CD14-positive monocyte (primary cell): ENCODE measurements at regions not wholly inside any gene's neighbourhood (a gene's known extent, or its start where the extent isn't known, plus 50 kb on each side); places are given as distances from the start of the nearest gene placed in this dataset.

Experiments used
- DNase-seq, 3 donors: peaks; one replicate each; pipeline ENCODE4 v3.0.0-alpha.2; 2011 to 2022
- H2AFZ ChIP-seq: 2 replicates; pipeline ENCODE4 v1.6.0; 2012; ENCODE audit warnings: mild to moderate bottlenecking, low read depth, low read length, inconsistent platforms; ENCODE audit not compliant: insufficient read depth, poor library complexity, severe bottlenecking
- H3K27ac ChIP-seq, 2 donors: 1 replicate in 1 of 2; 2 replicates in 1 of 2; pipeline ENCODE4 v1.5.1; 2012 to 2013; ENCODE audit warnings: low read length in 2 of 2, control low read depth in 1 of 2, inconsistent platforms in 1 of 2, low read depth in 1 of 2, mild to moderate bottlenecking in 1 of 2
- H3K27me3 ChIP-seq, 2 donors: one replicate each; pipeline versions ENCODE4 v1.6.0 to v1.6.1; 2011 to 2013; ENCODE audit warnings: low read length in 2 of 2; ENCODE audit not compliant: control insufficient read depth in 2 of 2, insufficient read depth in 2 of 2
- H3K36me3 ChIP-seq, 2 donors: replicated peaks in 1 of 2; 1 replicate in 1 of 2; 2 replicates in 1 of 2; pipeline versions ENCODE4 v1.5.1 to v1.6.1; 2012 to 2013; ENCODE audit warnings: low read length in 2 of 2, control low read depth in 1 of 2, inconsistent platforms in 1 of 2, mild to moderate bottlenecking in 1 of 2; ENCODE audit not compliant: insufficient read depth in 2 of 2, control insufficient read depth in 1 of 2
- H3K4me1 ChIP-seq, 2 donors: 1 replicate in 1 of 2; 2 replicates in 1 of 2; pipeline versions ENCODE4 v1.5.1 to v1.6.1; 2012 to 2013; ENCODE audit warnings: low read length in 2 of 2, control low read depth in 1 of 2, inconsistent platforms in 1 of 2, mild to moderate bottlenecking in 1 of 2, moderate library complexity in 1 of 2; ENCODE audit not compliant: insufficient read depth in 2 of 2, control insufficient read depth in 1 of 2
- H3K4me2 ChIP-seq: replicated peaks from 2 replicates; pipeline ENCODE3; 2012; ENCODE audit warnings: low read length, moderate library complexity, mild to moderate bottlenecking; ENCODE audit not compliant: poor library complexity, severe bottlenecking; ENCODE audit errors: extremely low read depth
- H3K4me3 ChIP-seq, 3 experiments: fragments of 200-600 bp in 1 of 3; sonication (generic) in 1 of 3; replicated peaks in 1 of 3; 1 replicate in 2 of 3; 2 replicates in 1 of 3; pipeline ENCODE4 v1.5.1; 2011 to 2013; ENCODE audit warnings: low read length in 3 of 3, mild to moderate bottlenecking in 3 of 3, control low read depth in 2 of 3, low read depth in 2 of 3, inconsistent platforms in 1 of 3, moderate library complexity in 1 of 3
- H3K79me2 ChIP-seq: 2 replicates; pipeline ENCODE4 v1.6.0; 2012; ENCODE audit warnings: mild to moderate bottlenecking, control low read depth, inconsistent platforms, low read length, moderate library complexity; ENCODE audit not compliant: insufficient read depth
- H3K9ac ChIP-seq: 2 replicates; pipeline ENCODE4 v1.6.0; 2017; ENCODE audit warnings: low read length, mild to moderate bottlenecking; ENCODE audit not compliant: insufficient read depth, poor library complexity, severe bottlenecking
- H3K9me3 ChIP-seq, 2 donors: replicated peaks in 1 of 2; 1 replicate in 1 of 2; 2 replicates in 1 of 2; pipeline versions ENCODE4 v1.5.1 to v1.6.1; 2012 to 2013; ENCODE audit warnings: low read length in 2 of 2, control low read depth in 1 of 2; ENCODE audit not compliant: control insufficient read depth in 1 of 2, insufficient read depth in 1 of 2
- H4K20me1 ChIP-seq: 2 replicates; pipeline ENCODE4 v1.6.0; 2012; ENCODE audit warnings: mild to moderate bottlenecking, low read length, control low read depth, moderate library complexity; ENCODE audit not compliant: insufficient read depth
- H3K27ac Mint-ChIP-seq, 7 donors: one replicate each; pipeline ENCODE4 v1.8.0; 2020; ENCODE audit warnings: mild to moderate bottlenecking in 7 of 7, mixed read lengths in 7 of 7, moderate library complexity in 6 of 7, inconsistent platforms in 2 of 7
- H3K27me3 Mint-ChIP-seq, 3 donors: one replicate each; pipeline ENCODE4 v1.8.0; 2021 to 2022; ENCODE audit warnings: low read depth in 3 of 3, mild to moderate bottlenecking in 3 of 3, mixed read lengths in 3 of 3, moderate library complexity in 3 of 3, inconsistent platforms in 1 of 3
- H3K36me3 Mint-ChIP-seq, 2 donors: one replicate each; pipeline ENCODE4 v1.8.0; 2020; ENCODE audit warnings: mixed read lengths in 2 of 2, inconsistent platforms in 1 of 2, mild to moderate bottlenecking in 1 of 2
- H3K4me1 Mint-ChIP-seq: one replicate; pipeline ENCODE4 v1.8.0; 2020; ENCODE audit warnings: mild to moderate bottlenecking, mixed read lengths
- H3K4me3 Mint-ChIP-seq, 2 donors: one replicate each; pipeline ENCODE4 v1.8.0; 2020; ENCODE audit warnings: mild to moderate bottlenecking in 2 of 2, mixed read lengths in 2 of 2, moderate library complexity in 1 of 2
- H3K9me3 Mint-ChIP-seq, 7 donors: one replicate each; pipeline ENCODE4 v1.8.0; 2020 to 2022; ENCODE audit warnings: mixed read lengths in 7 of 7, mild to moderate bottlenecking in 6 of 7, moderate library complexity in 6 of 7, inconsistent platforms in 2 of 7
- CTCF ChIP-seq: fragments of 200-600 bp; IDR thresholded peaks from one replicate; pipeline ENCODE4 v1.8.0; 2022; ENCODE audit warnings: antibody characterized with exemption, mild to moderate bottlenecking
- WGBS: methylation state at CpG from one replicate; pipeline ENCODE4 v1.1.5; 2013; ENCODE audit warnings: missing lambda C conversion rate; ENCODE audit not compliant: insufficient coverage; 5-methylcytosine and 5-hydroxymethylcytosine counted together
- intact Hi-C, 2 donors: fragments of 100-400 bp; cut with micrococcal nuclease; formaldehyde crosslinking; loops; one replicate each; pipeline versions ENCODE4 v1.15.0 to v1.15.1; 2023

- Histone ChIP-seq H4K20me1 (no peaks in the 10 kb centered on the region), H2AFZ (no peak overlapping the region), H3K4me1 (no peaks in the 10 kb centered on the region), H3K4me3 (no peak overlapping the region), H3K79me2 (no peaks in the 10 kb centered on the region), H3K4me2 (no peak overlapping the region), H3K9me3 (no peaks in the 10 kb centered on the region), H3K9ac (no peak overlapping the region), H3K27ac (no peak overlapping the region), H3K27me3 (no peaks in the 10 kb centered on the region), H3K36me3 (no peaks in the 10 kb centered on the region)
- Mint-ChIP-seq H3K36me3 (no peaks in the 10 kb centered on the region), H3K4me3 (no peak overlapping the region), H3K27ac (no peak overlapping the region), H3K4me1 (peaks cover 19% of the 10 kb centered on the region), H3K9me3 (peaks cover 0 to 4% (median 1%) of the 10 kb centered on the region in 7 donors), H3K27me3 (peaks cover 0 to 3% (median 1%) of the 10 kb centered on the region in 3 donors)
- WGBS: 98% methylated on average over 4 of the region's 5 CpGs
- no peak for TF ChIP-seq CTCF
- DNase-seq: no peak
- intact Hi-C loops: no loop called here
Observed at GRCh38 chr6:169164451-169164850, 89.2 kb downstream of the THBS2 start.

- Histone ChIP-seq H3K36me3 (no peaks in the 10 kb centered on the region), H3K27ac (no peak overlapping the region), H3K9ac (no peak overlapping the region), H3K4me3 (no peak overlapping the region), H3K9me3 (no peaks in the 10 kb centered on the region), H2AFZ (no peak overlapping the region), H3K4me1 (no peaks in the 10 kb centered on the region), H3K4me2 (no peak overlapping the region), H3K79me2 (no peaks in the 10 kb centered on the region), H3K27me3 (no peaks in the 10 kb centered on the region), H4K20me1 (no peaks in the 10 kb centered on the region)
- no peak overlapping the region for H3K4me3 Mint-ChIP-seq
- peaks cover 0 to 3% (median 1%) of the 10 kb centered on the region in 3 donors for H3K27me3 Mint-ChIP-seq
- H3K9me3 Mint-ChIP-seq: peaks cover 0 to 4% (median 1%) of the 10 kb centered on the region in 7 donors
- intact Hi-C loops: no loop called here
- TF ChIP-seq CTCF: no peak
- no peak for DNase-seq
- H3K4me1 Mint-ChIP-seq: peaks cover 19% of the 10 kb centered on the region
- no peak overlapping the region for H3K27ac Mint-ChIP-seq
- 72% methylated on average over 4 of the region's 4 CpGs for WGBS
- H3K36me3 Mint-ChIP-seq: no peaks in the 10 kb centered on the region
Observed at GRCh38 chr6:169163411-169163901, 90.2 kb downstream of the THBS2 start.
